ENCODE measurements at regions not wholly inside any gene's neighbourhood (a gene's known extent, or its start where the extent isn't known, plus 50 kb on each side); places are given as distances from the start of the nearest gene placed in this dataset.

DNA sequence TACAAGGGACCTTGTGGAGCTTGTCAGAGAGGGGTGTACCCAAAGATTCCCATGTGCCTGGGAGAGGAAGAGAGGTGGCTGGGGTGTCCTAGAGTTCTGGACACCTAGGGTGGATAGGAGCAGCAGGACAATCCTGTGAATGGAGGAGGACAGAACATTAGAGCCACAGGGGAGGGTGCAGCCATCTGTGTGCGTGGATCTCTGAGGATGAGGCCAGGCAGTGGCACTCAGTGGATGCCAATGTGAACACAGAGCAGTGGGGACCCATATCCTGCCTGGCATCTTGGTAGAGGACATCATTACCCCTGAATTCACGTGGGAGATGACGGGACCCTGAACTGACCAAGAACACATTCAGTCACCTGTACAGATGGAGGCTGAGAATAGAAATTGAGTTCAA, 205.3 kb downstream of the CD83 start:
- ChIA-PET CTCF (no interaction called here), POLR2A (no interaction called here)
- H3K9me3 Mint-ChIP-seq: no peaks in the 10 kb centered on the region
- H3K36me3 Mint-ChIP-seq (ENCODE audit: low read depth): no peaks in the 10 kb centered on the region
- H3K4me3 Mint-ChIP-seq: no peak overlapping the region
- no peaks in the 10 kb centered on the region for H3K4me1 Mint-ChIP-seq
- DNase-seq: no peak
- no peaks in the 10 kb centered on the region for H3K27me3 Mint-ChIP-seq
- H3K27ac Mint-ChIP-seq: no peak overlapping the region

DNA sequence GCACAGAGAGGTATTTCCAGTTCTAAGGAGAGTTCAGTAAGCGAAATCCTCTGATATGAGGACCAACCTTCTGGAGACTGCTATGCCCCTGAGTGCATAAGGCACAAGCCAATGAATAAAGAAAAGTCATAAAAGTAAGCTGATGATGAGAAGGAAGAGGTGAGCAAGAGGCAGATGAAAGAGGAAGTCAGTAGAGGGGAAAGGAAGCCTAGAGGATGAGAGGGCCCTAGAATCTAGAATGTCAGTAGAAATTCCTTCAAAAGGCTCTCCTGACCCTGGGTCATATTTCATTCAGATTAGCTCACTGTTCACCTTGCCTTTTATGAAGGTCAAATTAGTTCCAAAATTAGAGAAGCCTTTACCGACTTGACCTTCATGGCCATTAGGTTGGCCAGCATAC, 209.2 kb downstream of the CD83 start:
- Mint-ChIP-seq H3K36me3 (ENCODE audit: low read depth) (no peaks in the 10 kb centered on the region), H3K9me3 (no peaks in the 10 kb centered on the region), H3K4me3 (no peak overlapping the region), H3K4me1 (no peaks in the 10 kb centered on the region), H3K27me3 (peaks cover 2% of the 10 kb centered on the region), H3K27ac (no peak overlapping the region)
- DNase-seq: no peak
- ChIA-PET CTCF (no interaction called here), POLR2A (no interaction called here)

DNA sequence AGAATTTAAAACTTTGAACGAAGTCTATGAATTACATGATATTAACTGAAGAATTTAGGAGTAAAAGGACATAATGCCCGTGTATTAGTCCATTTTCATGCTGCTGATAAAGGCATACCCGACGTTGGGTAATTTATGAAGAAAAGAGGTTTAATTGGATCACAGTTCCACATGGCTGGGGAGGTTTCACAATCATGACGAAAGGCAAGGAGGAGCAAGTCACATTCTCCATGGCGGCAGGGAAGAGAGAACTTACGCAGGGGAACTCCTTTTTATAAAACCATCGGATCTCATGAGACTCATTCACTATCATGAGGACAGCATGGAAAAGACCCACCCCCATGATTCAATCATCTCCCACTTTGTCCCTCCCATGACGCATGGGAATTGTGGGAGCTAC, 210.6 kb downstream of the CD83 start:
- Mint-ChIP-seq H3K27ac (no peak overlapping the region), H3K36me3 (ENCODE audit: low read depth) (no peaks in the 10 kb centered on the region), H3K4me3 (no peak overlapping the region), H3K27me3 (peaks cover 2% of the 10 kb centered on the region), H3K9me3 (no peaks in the 10 kb centered on the region), H3K4me1 (no peaks in the 10 kb centered on the region)
- POLR2A ChIA-PET: no interaction called here
- DNase-seq: no peak
- CTCF ChIA-PET: no interaction called here

DNA sequence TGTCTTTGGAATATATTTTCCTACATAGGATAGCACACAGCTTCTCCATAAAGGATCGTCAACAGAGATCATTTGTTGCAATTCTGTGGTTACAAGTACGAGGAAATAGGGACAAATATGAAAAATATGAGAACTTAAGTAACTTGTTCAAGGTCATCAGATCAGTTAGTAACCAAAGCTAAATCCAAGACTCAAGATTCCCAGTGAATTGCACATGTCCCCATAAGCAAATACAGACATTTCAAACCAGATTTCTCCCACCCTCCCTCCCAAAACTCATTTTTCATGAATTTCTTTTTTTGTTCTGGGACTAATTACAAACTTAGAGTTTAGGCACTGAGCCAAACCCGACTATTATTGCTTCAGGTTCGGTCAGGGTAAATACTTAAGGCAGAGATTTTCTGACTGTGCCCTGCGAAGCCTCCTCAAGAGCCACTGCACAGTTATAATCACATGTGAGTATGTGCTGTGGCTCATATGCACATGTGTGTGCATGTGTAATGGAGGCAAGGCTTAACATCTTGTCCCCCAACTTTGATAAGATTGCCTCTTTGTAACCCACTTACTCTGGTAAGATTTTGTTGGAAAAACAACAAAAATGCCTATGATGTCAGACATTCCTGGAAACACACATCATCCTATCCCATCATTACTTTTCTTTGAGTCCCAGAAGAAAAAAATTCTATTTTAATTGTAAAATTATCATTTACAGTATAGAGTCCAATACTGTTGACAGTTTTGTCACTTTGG, 216.2 kb downstream of the CD83 start:
- CTCF ChIA-PET: no interaction called here
- POLR2A ChIA-PET: no interaction called here
- Mint-ChIP-seq H3K4me1 (no peaks in the 10 kb centered on the region), H3K9me3 (peaks cover 2% of the 10 kb centered on the region), H3K27me3 (no peaks in the 10 kb centered on the region), H3K4me3 (no peak overlapping the region), H3K36me3 (ENCODE audit: low read depth) (no peaks in the 10 kb centered on the region), H3K27ac (no peak overlapping the region)
- no peak for DNase-seq

DNA sequence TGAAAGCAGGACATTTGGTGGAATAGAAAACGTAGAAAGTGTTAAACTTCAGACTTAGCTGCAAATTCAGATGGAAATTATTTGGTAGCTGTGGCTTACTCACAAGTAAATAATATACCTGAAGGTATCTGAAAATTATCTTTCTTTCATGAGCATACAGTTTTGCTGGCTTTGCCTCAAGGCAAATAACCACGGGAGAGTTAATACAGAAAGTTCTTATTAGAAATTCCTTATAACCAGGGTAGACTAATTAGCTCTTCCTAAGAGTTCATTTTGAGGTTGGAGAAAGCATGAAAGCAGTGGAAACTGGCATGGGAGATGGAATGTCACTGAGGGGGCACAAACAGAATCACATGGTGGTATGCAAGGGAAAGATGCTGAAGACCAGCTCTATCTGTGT, 217.5 kb downstream of the CD83 start:
- CTCF ChIA-PET: no interaction called here
- POLR2A ChIA-PET: no interaction called here
- DNase-seq: no peak
- no peaks in the 10 kb centered on the region for H3K36me3 Mint-ChIP-seq (ENCODE audit: low read depth)
- no peaks in the 10 kb centered on the region for H3K4me1 Mint-ChIP-seq
- H3K27me3 Mint-ChIP-seq: no peaks in the 10 kb centered on the region
- H3K4me3 Mint-ChIP-seq: no peak overlapping the region
- H3K9me3 Mint-ChIP-seq: peaks cover 2% of the 10 kb centered on the region
- no peak overlapping the region for H3K27ac Mint-ChIP-seq

DNA sequence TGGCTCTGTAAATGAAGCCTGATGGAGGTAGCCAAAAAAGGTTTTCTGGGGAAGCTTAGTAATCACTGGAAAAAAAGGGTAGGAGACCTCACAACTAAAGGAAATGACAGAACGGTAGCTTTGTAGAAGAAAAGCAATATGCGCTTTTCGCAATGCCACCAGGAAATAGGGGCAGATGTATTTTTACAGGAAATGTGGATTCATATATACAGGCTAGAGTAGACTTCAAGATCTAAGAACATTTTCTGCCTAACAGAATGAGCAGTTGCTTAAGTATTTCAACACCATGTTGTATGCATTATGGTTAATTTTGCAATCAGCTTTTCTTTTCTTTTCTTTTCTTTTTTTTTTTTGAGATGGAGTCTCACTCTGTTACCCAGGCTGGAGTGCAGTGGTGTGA, 219.6 kb downstream of the CD83 start:
- Mint-ChIP-seq H3K27me3 (no peaks in the 10 kb centered on the region), H3K27ac (no peak overlapping the region), H3K4me3 (no peak overlapping the region), H3K36me3 (ENCODE audit: low read depth) (no peaks in the 10 kb centered on the region), H3K9me3 (peaks cover 2% of the 10 kb centered on the region), H3K4me1 (no peaks in the 10 kb centered on the region)
- DNase-seq: no peak
- ChIA-PET POLR2A (interaction anchor here (0.5 kb wide), 1 partner anchor 96 kb away, joined by 4 read pairs; no protein-coding TSS in a partner anchor), CTCF (interaction anchor here (0.7 to 1.3 kb wide), 2 partner anchors 88 to 802 kb away, joined by 3 read pairs; no protein-coding TSS in a partner anchor)

DNA sequence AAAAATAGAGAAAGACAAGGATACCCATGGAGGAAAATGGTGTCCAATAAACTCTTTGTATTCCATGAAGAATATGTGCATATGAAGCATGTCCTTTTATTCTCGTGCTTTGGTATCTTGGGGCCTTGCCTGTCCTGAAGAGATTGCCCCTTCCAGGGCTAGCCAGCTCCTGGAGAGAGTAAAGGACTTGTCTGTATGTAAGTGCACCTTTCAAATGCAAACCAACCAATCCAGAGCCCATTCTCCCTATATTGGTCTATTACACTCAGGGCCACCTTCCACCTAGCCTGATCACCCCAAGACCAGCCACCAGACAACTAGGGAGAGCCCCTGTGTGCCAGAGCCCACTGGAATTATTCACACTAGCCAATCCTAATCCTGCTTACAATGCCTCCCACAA, 221.6 kb downstream of the CD83 start:
- ChIA-PET CTCF (no interaction called here), POLR2A (no interaction called here)
- Mint-ChIP-seq H3K27me3 (no peaks in the 10 kb centered on the region), H3K9me3 (no peaks in the 10 kb centered on the region), H3K36me3 (ENCODE audit: low read depth) (no peaks in the 10 kb centered on the region), H3K4me3 (no peak overlapping the region), H3K27ac (no peak overlapping the region), H3K4me1 (no peaks in the 10 kb centered on the region)
- DNase-seq: no peak

DNA sequence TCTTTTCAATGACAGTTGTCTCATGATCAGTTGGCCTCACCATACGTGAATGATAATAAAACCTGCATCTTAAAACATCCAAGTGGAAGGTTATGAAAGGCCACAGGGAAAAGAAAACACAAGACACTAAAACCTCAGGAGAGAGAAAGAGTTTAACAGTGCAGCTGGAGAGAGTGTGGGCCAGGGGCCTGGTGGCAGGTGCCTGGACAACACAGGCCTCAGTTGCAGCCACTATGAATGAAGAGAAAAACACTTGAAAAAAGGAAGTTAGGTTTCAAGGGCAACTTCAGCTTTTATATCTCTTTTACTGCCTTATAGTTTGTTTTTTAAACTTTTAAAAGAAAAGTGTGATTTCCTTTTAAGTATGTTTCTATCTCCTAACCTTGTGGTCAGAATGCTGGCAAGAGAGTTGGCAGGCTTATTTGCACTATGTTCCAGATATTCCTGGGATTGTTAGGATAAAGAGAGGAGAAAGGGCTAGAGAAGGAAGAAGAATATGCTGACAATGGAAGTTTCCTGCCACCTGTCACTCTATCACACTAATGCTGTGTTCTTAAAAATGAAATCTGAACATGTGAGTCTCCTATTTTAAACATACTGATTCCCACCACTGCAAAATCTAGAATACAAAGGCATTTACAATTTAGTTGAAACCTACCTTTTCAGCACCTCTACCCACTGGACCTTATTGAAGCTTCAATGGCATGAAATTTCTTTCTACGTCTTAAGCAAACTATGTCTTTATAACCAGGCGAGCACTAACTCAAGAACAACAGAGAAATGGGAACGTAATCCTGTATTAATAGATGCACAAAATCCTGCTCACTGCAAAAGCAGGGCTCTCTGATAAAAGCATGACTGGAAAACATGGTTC, 222.4 kb downstream of the CD83 start:
- Mint-ChIP-seq H3K9me3 (no peaks in the 10 kb centered on the region), H3K4me1 (no peaks in the 10 kb centered on the region), H3K4me3 (no peak overlapping the region), H3K27me3 (no peaks in the 10 kb centered on the region), H3K27ac (no peak overlapping the region), H3K36me3 (ENCODE audit: low read depth) (no peaks in the 10 kb centered on the region)
- no peak for DNase-seq
- POLR2A ChIA-PET: no interaction called here
- CTCF ChIA-PET: no interaction called here

DNA sequence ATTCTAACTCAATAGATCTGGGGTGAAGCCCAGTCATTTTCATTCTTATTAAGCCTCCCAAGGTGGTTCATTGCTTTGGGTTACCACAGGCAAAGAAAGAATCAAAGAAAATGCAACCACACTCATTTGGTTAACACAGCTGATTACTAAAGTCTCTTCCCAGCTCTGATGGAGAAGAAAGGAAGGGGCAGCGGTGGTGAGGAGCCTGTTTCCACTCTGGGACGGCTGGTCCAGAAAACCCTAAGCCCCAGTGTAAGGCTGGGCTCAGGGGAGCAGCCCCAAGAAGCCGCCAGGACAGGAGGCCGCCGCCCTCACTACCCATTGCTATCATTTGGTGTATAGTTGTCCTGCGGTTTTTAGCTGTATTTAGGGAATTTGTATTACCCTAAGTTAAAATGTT, 226.9 kb downstream of the CD83 start:
- ChIA-PET CTCF (no interaction called here), POLR2A (no interaction called here)
- no peaks in the 10 kb centered on the region for H3K27me3 Mint-ChIP-seq
- H3K36me3 Mint-ChIP-seq (ENCODE audit: low read depth): no peaks in the 10 kb centered on the region
- no peak for DNase-seq
- no peak overlapping the region for H3K4me3 Mint-ChIP-seq
- H3K9me3 Mint-ChIP-seq: no peaks in the 10 kb centered on the region
- H3K4me1 Mint-ChIP-seq: no peaks in the 10 kb centered on the region
- H3K27ac Mint-ChIP-seq: no peak overlapping the region

DNA sequence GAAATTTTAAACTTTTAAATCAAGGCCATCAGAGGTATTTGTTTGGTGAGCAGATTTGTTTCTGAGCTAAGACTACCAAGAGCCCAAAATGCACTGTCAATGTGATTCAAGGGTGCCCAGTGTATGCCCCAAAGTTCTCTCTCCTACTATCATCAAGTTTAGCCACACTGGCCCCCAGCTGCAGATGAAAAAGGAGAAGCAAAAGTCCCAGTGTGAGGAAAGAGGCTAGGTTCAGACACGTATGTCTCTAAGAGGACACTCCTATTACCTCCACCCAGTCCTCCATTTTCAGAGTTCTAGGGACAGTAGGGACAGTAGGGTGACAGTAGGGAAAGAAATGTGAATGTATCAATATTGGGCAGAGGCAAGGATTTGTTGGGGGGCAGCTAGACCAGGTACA, 230.8 kb downstream of the CD83 start:
- Mint-ChIP-seq H3K27me3 (no peaks in the 10 kb centered on the region), H3K4me3 (no peak overlapping the region), H3K4me1 (no peaks in the 10 kb centered on the region), H3K27ac (no peak overlapping the region), H3K36me3 (ENCODE audit: low read depth) (no peaks in the 10 kb centered on the region), H3K9me3 (peaks cover 9% of the 10 kb centered on the region)
- no peak for DNase-seq
- CTCF ChIA-PET: no interaction called here
- POLR2A ChIA-PET: no interaction called here

DNA sequence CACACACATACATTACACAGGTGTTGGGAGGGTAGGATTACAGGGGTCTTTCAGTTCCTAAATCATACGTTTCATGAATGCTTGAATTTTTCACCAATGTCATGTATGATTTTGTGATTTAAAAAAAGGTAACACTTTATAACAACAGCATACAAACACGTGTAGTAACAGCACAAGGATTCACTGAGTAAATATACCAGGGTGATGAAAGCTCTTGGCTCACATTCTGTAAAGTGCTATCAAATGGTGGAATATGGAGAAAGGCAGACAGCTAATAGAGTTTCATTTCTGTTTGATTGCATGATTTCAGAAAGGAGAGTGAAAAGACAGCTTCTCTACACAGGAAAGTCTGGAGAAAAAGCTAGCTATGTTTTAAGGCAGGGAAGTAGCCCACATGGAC, 231.9 kb downstream of the CD83 start:
- Mint-ChIP-seq H3K27me3 (no peaks in the 10 kb centered on the region), H3K27ac (no peak overlapping the region), H3K9me3 (peaks cover 9% of the 10 kb centered on the region), H3K4me3 (no peak overlapping the region), H3K36me3 (ENCODE audit: low read depth) (no peaks in the 10 kb centered on the region), H3K4me1 (no peaks in the 10 kb centered on the region)
- ChIA-PET POLR2A (no interaction called here), CTCF (no interaction called here)
- no peak for DNase-seq

DNA sequence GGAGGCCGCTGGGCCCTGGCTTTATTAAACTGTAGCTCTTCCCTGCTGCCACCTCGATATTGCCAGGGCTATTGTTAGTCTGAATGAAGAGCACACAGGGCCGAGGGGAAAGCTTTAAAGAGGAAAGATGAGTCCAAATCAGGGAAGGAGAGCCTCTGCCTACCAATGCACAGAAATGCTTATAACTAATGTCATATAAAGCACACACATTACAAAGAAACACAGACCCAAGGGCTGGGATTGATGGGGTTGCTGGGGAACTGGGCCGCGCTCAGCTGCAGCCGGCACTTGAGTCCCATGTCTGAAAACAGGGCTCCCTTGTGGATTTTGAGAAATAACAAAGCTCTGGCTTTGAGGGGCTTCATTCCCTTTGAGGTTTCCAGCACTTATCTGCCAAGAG, 232.6 kb downstream of the CD83 start:
- ChIA-PET CTCF (no interaction called here), POLR2A (no interaction called here)
- Mint-ChIP-seq H3K36me3 (ENCODE audit: low read depth) (no peaks in the 10 kb centered on the region), H3K4me3 (no peak overlapping the region), H3K27me3 (no peaks in the 10 kb centered on the region), H3K4me1 (no peaks in the 10 kb centered on the region), H3K27ac (no peak overlapping the region), H3K9me3 (peaks cover 9% of the 10 kb centered on the region)
- DNase-seq: no peak

DNA sequence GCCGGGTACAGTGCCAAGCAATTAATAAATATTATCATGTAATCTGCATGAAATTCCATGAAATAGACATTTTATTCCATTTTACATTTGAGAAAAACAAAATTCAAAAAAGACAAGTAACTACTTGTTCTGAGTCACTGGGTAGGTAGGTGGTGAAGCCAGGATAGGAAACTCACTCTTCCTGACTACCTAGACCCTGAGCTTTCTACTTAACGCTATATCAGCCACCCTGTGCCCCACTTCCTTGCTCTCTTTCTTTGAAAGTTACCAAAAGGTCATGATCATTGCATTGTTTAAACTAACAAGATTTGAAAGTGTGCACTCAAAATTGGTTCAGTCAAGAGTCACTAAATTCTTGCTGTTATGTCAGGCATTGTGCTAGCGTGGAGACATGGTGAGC, 235.7 kb downstream of the CD83 start:
- CTCF ChIA-PET: no interaction called here
- no peak overlapping the region for H3K27ac Mint-ChIP-seq
- no peak overlapping the region for H3K4me3 Mint-ChIP-seq

DNA sequence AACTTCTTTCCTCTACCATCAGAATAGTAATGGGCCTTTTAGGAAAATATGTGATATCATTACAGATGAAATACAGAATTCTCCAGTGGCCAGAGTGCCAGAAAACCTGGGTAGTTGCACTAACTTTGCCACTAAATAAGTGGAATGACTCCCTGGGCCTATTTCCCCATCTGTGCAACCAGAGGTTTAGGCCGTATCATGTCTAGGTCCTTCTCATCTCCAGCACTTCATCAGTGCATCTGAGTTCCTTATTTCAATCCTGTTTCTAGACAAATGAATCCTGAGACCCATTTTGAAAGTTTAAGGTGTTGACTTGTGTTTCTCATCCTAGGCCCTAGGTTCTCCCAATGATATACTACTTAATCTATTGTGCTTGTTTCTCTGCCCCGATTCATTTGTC, 236.2 kb downstream of the CD83 start:
- Mint-ChIP-seq H3K36me3 (ENCODE audit: low read depth) (no peaks in the 10 kb centered on the region), H3K9me3 (peaks cover 9% of the 10 kb centered on the region), H3K4me3 (no peak overlapping the region), H3K27ac (no peak overlapping the region), H3K4me1 (no peaks in the 10 kb centered on the region), H3K27me3 (no peaks in the 10 kb centered on the region)
- ChIA-PET CTCF (no interaction called here), POLR2A (no interaction called here)
- DNase-seq: no peak

More for the DNA sequence above, 235.7 kb downstream of the CD83 start:
- Mint-ChIP-seq H3K36me3 (ENCODE audit: low read depth) (no peaks in the 10 kb centered on the region), H3K27me3 (no peaks in the 10 kb centered on the region), H3K4me1 (no peaks in the 10 kb centered on the region), H3K9me3 (peaks cover 9% of the 10 kb centered on the region)
- no peak for DNase-seq
- POLR2A ChIA-PET: no interaction called here

All from activated CD4-positive, alpha-beta memory T cell treated with anti-CD3 and anti-CD28 coated beads, Interleukin-2, amount 10 ng/mL, durations not matched to agents 7 days and 5 days (primary cell).